NK-92 (cell line): ENCODE measurements at regions not wholly inside any gene's neighbourhood (a gene's known extent, or its start where the extent isn't known, plus 50 kb on each side); places are given as distances from the start of the nearest gene placed in this dataset.

Experiments
- DNase-seq: peaks from one replicate; lab custom pipeline; 2025; ENCODE audit not compliant: unreplicated experiment; lab: John Stamatoyannopoulos, UW

DNA sequence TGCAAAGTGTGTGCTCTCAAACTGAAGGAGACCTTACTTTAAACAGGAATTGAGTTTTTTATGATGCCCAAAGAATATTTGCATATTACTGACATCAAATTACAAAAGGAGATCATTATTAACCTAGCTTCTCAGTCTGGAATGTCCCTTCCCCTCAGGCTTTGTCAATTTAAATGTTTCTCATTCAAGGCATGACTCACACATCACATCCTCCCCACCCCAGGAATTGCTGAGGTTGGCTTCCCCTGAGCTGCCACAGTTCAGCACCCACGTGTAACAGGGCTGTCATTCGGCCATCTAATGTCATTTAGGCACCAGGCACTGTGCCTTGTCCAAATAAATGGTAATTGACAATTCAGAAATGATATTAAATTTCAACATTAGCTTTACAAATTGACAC, 305.9 kb upstream of the MGMT start:
- no peak for DNase-seq

DNA sequence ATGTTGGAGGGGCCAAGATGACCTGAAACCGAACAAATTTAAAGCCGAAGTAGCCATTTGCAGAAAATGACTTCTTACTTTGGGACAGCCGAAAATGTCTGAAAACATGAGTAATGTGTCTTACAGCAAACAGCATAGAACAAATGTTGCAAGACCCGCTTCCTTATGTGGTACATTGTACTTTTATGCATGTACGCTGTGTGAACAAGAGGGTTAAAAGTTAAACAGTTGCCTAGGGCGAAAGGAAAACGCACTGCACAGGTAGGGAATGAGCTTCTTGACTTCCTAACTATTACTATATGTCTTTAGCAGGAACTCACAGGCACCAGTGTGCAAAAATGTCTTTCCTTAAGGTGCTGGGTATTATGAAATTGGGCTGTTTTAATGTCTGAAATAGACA, 303.5 kb upstream of the MGMT start:
- DNase-seq = no peak

DNA sequence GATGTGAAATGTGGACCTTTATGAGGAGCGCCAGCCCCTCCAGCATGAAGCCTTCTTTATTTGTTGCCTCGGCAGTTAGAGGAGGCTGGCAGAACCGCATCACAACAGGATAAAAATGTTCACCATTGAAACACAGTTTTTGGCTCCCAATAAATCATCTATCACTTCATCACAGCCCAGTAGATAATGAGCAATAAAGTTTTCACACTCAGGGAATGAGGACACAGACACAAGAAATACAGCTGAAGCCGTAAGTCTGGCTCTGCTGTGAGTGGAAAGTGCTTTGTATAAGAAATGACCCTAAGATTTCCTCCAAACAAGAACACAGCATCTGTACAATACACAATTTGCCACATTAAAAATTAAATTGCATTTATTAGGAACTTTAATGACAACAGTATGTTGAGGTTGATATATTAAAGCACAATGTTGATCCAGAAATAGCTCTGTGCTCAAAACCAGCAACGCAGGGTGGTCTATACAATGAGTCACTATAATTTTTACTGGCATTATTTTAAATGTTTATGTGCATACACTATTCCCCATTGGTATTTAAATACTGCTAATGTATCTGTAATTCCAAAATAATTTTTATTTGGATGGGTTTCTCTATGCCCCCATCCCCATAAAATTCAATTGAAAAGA, 301.8 kb upstream of the MGMT start:
- DNase-seq = no peak

GRCh38 chr10:129165770-129166169, 301.3 kb upstream of the MGMT start:
- no peak for DNase-seq

DNA sequence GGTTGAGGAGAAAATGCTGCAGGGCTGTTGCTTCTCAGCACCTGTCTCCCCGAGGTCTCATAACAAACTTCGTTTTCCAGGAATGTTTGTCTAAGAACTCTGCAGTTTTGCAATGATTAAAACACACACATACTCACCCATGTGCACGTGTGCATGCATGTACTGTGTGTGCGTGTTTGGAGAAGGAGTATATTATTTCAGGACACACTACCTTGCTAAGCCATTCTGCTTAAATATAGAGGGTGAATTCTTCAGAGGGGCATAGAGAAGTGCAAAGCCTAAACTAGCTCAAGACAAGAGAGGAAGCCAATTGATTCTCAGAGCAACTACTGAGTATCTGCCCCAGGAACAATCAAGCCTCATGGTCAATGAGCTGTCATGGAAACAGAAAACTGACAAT, 298.4 kb upstream of the MGMT start:
- DNase-seq = no peak

GRCh38 chr10:129169115-129169514, 297.9 kb upstream of the MGMT start:
- DNase-seq = no peak

- DNase-seq = no peak
Measured at GRCh38 chr10:129170812-129171211, 296.2 kb upstream of the MGMT start.

- DNase-seq = no peak
Measured at GRCh38 chr10:129171812-129172211, 295.2 kb upstream of the MGMT start.

DNA sequence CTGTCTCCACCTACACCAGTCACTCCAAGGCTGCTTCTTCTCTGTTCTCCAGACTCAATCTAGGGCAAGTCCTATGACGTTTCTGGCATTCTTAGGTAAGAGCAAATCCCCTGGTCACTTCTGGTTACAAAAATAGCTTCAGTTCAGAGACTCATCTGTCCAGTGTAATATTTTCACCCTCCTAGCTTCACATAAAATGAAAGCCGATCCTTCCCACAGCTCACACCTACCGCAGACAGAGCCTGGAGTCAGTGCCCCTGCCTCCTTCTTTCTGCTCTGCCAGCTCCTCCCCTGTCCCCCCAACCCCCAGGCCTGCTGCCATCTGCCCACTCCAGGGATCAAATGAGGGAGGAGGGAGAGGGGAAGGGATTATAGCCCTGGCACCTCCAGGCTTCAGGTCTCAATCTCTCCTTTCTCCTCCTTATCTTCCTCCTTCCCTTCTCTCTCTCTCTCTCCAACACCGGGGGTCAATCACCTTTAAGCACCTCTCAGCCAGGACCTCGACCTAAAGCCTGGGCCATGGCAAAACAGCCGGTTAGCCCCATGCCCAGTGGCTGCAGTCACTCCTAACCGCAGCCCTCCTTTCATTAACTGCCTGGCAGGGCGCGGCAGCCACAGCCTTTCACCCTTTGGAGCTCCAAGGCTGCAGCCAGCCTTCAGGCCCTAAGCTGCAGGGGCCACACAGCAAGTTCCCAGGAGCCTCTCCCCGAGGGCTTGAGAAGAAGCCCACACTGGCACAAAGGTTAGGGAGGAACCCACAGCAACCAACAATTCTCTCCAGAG, 292.6 kb upstream of the MGMT start:
- no peak for DNase-seq

GRCh38 chr10:129179245-129179971, 287.6 kb upstream of the MGMT start:
- DNase-seq = no peak

DNA sequence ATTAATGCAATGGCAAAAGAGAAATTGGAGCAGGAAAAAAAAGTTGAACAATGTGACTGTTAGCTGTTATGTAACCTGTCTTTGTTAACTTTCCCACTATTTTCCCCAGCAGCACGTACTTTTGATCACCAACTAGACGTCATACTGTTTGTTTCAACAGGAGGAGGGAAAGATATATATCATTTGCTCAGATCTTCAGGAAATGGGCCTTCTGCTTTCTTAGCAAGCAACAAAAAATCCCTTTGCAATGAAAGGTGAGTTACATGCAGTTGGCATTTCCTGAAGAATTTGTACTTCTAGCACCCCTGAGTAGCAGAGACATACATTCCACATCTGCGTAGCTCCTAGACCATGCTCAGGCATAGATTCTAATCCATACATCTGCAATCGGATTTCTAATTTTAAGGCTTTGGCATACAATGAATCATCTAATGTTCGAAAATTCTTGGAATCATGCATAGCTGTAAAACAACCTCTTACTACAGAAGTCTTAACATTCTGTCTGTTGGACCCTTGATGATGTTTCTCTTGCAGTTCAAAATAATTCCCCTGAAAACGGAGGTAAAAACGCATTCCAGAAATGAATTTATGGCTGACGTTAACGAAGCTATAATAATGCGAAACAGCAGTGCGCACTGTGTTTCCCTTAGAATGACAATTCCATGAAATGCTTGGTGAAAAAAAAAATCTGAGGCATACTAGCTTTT, 286.9 kb upstream of the MGMT start:
- DNase-seq = no peak

- no peak for DNase-seq
Measured at GRCh38 chr10:129184196-129184595, 282.8 kb upstream of the MGMT start.

DNA sequence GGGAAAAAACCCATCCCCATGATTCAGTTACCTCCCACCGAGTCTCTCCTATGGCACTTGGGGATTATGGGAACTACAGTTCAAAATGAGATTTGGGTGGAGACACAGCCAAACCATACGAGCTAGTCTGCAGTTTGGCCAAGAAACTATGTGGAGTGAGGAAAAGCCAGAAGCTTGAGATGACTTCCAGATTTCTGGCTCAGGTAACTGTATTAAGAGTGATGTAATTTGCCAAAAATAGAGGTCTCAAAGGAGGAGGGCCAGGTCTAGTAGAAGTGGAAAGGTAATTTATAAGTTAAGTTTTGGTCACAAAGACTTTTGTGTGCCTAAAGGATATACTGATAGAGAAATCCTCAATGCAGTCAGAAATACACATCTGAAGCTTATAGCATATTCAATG, 279.7 kb upstream of the MGMT start:
- DNase-seq = no peak

- no peak for DNase-seq
Measured at GRCh38 chr10:129191797-129192196, 275.2 kb upstream of the MGMT start.

DNA sequence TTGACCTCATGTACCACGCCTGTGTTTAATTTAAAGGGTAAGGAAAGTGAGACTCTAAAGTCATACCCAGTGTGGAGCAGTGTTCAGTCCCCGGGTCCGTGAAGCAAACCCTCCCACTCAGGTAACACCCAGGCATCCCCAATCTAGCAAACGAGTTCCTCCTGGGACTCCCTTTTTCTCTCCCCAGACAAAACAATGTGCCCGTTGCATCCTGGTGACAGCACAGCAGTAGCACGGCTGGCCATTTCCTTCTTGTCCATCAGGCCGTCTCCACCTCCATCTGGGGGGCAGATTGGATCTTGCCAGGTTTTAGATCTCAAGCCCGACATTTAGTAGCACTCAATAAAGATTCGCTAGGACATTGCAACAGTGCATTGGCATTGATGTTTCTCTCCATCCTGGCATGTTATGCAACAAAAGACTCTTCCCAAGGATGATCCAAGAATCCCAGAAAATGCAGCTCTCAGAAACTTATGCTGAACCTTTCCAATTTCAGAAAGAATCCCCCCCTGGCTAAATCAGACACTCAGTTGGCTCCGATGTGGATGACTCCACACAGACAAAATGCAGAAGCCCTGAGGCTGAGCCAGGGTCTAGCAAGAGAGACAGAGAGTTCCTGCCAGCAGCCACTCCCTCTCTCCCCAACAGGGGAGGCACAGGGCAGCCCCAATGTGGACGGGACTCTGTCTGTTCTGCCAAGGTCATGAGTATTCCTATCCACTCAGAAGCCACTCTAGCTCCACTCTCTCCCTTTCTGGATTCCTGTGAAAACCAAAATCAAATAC, 274.5 kb upstream of the MGMT start:
- no peak for DNase-seq

- no peak for DNase-seq
Measured at GRCh38 chr10:129193148-129193547, 273.9 kb upstream of the MGMT start.

DNA sequence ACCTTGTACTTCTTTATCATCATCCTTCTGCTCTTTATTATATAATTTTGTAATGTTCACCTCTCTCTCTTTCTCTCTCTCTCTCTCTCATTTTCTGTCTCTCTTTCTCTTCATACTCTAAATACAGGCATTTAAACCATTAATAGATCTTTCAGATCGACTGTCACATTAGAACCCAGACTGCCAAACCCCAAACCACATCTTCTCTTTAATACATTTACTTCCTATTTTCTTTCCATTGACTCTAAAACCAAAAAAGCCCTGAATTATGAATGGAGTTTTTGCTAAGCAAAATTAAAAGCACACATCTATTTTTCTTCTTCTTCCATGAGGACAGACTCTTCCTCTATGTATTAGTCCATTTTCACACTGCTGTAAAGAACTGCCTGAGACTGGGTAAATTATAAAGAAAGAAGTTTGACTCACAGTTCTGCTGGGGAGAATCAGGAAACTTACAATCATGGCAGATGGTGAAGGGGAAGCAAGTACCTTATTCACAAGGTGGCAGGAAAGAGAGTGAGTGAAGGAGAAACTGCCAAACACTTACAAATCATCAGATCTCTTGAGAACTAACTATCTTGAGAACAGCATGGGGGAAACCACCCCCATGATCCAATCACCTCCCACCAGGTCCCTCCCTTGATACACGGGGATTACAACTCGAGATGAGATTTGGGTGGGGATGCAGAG, 272.7 kb upstream of the MGMT start:
- no peak for DNase-seq

- DNase-seq = no peak
Measured at GRCh38 chr10:129199826-129200225, 267.2 kb upstream of the MGMT start.

DNA sequence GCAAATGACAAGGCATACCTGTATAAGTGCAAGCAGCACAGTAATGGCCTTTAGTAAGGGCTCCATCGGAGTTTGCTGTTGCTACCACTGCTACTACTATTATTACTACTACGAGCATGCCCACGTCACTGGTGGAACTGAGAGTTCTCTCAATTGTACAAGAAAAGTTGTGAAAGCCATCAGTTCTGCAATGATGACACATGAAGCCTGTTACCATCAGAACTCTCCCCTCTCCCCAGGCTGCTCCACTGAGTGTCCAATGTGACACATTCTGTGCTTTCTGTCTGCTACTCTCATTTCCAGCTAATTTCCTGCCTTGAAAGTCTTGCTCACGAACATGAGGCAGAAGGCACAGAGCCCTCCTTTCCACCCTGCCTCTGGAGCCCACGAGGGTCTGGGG, 263.2 kb upstream of the MGMT start:
- DNase-seq = no peak

DNA sequence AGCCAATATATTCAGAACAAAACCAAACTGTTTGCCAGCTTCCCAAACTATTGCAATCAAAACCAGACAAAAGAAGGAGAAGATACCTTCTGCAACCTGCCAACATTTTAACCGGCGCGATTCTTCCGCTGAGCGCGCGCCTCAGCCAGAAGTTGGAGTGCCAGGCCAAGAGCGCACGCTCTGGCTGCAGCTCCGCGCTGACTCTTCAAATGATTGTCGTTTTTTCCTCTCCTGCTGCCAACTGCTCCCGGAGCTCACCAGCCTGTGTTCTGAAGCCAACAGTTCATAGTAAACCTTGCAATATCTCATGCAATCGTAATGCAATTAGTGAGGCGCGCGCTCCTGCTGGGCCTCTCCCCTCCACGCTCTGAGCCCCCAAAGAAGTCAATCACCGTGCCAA, 259.7 kb upstream of the MGMT start:
- DNase-seq = no peak
